GM21717 (cell line): ENCODE measurements at regions not wholly inside any gene's neighbourhood (a gene's known extent, or its start where the extent isn't known, plus 50 kb on each side); places are given as distances from the start of the nearest gene placed in this dataset.
"Not testable (repeated sequence)": the region's sequence is repeated elsewhere in the genome, so short reads cannot be mapped to it uniquely, and the experiment has no call there.

Experiments
- ATAC-seq: cut with Tn5 transposase; IDR thresholded peaks from one replicate; pipeline ENCODE4 v1.9.1; 2021; ENCODE audit warnings: mild to moderate bottlenecking, moderate library complexity; ENCODE audit not compliant: unreplicated experiment

- ATAC-seq: no peak
These were observed 1298.9 kb upstream of the ADGRL4 start for GRCh38 chr1:80305466-80305865.

DNA sequence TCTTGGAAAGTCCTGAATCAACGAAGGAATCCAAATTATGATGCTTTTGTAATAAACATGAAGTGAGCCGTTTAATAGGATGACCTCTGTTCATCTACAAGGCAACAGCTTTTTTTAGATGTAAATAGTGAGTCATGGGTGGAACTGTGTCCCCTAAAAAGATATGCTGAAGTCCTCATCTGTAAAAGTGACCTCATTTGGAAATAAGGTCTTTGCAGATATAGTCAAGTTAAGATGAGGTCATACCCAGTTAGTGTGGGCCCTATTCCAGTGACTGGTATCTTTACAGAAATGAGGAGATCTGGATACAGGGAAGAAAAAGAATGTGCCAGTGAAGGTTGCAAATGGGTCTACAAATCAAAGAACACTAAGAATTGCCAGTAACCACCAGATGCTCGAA, 1287.3 kb upstream of the ADGRL4 start:
- no peak for ATAC-seq

DNA sequence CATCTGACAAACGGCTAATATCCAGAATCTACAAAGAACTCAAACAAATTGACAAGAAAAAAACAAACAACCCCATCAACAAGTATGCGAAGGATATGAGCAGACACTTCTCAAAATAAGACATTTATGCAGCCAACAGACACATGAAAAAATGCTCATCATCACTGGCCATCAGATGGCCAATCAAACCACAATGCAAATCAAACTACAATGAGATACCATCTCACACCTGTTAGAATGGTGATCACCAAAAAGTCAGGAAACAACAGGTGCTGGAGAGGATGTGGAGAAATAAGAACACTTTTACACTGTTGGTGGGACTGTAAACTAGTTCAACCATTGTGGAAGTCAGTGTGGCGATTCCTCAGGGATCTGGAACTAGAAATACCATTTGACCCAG, 1282.2 kb upstream of the ADGRL4 start:
- ATAC-seq: not testable (repeated sequence)

DNA sequence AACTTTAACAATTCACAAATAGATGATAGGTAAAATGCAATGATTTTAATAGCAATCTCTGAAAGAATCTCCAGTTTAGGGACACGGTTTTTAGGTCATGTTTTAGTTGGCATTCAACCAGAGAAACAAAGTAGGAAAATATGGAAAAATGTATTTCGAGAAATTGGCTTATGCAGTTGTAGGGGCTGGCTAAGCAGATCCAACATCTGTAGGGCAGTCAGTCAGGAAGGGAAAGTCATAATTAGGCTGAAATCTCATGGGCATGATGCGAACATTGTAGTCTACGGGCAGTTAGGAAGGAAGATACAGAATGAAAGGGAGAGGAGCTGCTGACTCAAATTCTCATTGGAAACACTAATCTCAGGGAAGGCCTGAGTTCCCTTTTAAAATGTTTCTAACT, 1276.0 kb upstream of the ADGRL4 start:
- ATAC-seq: no peak

- no peak for ATAC-seq
These were observed 1272.4 kb upstream of the ADGRL4 start for GRCh38 chr1:80278936-80279335.

- no peak for ATAC-seq
These were observed 1267.7 kb upstream of the ADGRL4 start for GRCh38 chr1:80274256-80274655.

DNA sequence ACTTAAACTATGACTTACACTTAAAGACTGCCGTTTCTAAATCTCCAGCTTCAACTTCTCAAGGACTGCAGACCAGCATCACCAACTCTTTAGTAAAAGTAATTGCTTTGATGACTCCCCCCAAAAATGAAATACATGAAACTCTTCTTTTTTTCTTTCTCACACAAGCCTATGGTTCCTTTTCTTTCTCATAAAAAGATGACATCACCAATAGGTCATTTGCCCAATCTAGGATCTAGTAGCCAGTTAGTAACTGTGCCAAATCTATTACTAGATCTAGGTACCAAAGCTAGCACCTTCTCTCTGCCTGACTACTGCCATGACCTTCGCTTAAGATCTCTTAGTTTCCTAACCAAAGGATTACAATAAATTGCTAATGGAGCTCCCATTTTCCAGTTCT, 1266.0 kb upstream of the ADGRL4 start:
- no peak for ATAC-seq

DNA sequence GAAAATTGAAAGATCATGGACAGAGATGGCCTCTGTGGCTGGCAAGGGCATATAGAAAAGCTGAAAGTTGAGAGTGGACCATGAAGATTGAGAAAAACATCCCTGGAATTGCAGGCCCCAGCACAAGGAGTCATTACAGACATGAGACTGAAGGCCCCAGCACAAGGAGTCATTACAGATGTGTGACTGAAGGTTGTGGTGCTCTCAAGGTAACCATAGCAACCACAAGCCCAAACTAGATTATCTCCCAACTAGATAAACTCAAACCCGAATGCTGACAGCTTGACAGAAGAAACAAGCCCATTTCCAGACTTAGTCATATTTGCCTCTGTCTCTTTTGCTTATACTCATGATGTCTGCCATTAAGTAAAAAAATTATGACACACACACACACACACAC, 1252.1 kb upstream of the ADGRL4 start:
- no peak for ATAC-seq

- no peak for ATAC-seq
These were observed 1245.1 kb upstream of the ADGRL4 start for GRCh38 chr1:80251591-80251990.

DNA sequence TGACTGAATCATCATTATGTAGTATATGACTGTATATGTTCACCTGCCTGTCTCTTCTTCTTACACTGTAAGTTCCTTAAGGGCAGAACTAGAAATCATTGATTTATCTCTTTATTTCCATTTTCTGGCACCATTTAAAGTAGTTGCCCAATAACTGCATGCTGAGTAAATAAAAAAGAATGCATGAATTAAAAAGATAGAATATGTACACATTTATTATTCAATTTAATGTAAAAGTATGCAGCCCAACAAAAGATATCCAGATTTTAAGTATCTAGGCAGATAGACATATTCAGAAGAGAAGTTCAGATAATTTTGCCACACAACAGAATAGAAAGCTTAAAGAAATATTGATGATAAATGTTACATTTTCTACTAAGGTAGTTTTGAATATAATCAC, 1244.6 kb upstream of the ADGRL4 start:
- no peak for ATAC-seq

GRCh38 chr1:80250573-80251168, 1244.1 kb upstream of the ADGRL4 start:
- no peak for ATAC-seq

- no peak for ATAC-seq
These were observed 1243.2 kb upstream of the ADGRL4 start for GRCh38 chr1:80249699-80250098.

GRCh38 chr1:80248886-80249285, 1242.4 kb upstream of the ADGRL4 start:
- ATAC-seq: no peak

DNA sequence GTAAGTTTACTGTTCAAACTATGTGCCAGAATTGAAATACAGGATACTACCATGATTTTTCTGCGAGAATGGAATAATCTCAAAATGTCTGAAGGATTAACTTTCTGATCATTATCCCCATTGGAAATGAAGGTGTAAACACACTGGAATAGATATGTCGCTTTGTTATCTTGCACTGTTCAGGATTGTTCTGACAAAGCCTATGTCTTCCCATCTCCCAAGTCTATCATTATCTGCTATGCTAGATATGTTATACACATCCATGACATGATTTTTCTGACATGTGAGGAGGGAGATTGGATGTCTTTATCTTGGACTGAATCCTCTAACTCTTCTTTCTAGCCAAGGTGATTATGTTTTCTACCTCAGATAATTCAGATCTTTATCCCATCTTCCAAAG, 1239.3 kb upstream of the ADGRL4 start:
- no peak for ATAC-seq

DNA sequence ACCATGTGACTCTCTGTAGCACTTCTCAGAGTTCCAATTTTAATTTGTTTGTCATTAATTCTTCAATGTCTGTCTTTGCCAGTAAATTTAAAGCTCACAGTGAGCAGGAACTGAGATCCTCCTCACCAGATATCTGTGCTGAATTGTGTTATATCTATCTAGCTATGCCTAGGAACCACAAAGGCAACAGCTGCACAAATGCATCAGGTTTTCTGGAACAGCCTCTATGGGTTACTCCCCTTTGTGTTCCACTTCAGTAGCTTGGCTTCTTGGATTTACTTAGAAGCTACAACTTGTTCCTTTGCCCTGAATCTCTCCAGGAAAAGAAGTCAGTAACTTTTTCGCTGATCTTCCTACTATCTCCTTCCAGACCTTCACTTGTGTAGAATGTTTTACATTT, 1237.8 kb upstream of the ADGRL4 start:
- ATAC-seq: no peak

DNA sequence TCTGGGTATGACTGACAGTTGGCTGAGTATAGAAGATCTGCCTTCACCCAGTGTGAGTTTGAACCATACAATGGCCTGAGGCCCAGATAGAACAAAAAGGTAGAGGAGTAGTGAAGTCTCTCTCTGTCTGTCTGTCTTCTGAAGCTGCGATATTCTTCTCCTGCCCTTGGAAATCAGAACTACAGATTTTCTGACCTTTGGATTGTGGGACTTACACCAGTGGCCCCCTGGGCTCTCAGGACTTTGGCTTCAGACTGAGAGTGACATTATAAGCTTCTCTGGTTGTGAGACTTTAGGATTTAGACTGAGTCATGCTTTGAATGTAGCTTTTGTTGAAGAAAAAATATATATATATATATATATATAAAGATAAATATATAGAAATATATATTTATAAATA, 1235.0 kb upstream of the ADGRL4 start:
- no peak for ATAC-seq

GRCh38 chr1:80225510-80225909, 1219.0 kb upstream of the ADGRL4 start:
- ATAC-seq: no peak

- ATAC-seq: no peak
These were observed 1214.8 kb upstream of the ADGRL4 start for GRCh38 chr1:80221319-80221718.

DNA sequence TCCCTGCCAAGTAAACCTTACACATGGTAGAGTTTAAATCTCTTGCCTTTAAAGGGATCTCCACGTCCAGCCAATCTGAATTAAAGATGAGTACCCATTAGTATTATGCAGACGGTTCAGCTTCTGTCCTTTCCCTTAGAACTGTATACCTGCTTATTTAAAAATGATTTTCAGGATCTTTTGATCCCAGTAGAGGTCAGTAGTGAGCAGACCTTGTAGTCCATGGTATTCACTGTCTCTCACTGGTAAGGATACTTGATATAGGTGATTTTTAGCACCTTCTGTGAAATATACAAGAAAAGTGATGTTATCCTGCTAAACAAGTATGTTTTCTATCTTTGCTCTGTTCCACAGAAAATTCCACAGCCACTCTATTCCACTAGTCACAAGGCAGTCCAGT, 1211.6 kb upstream of the ADGRL4 start:
- peak; percentile 62 for ATAC-seq

GRCh38 chr1:80217377-80217986, 1211.0 kb upstream of the ADGRL4 start:
- ATAC-seq: no peak

GRCh38 chr1:80214888-80215540, 1208.5 kb upstream of the ADGRL4 start:
- ATAC-seq: peak; percentile 81

- ATAC-seq: no peak
These were observed 1206.4 kb upstream of the ADGRL4 start for GRCh38 chr1:80212948-80213347.
